Chondrocyte (in vitro differentiated cells): ENCODE measurements at regions not wholly inside any gene's neighbourhood (a gene's known extent, or its start where the extent isn't known, plus 50 kb on each side); places are given as distances from the start of the nearest gene placed in this dataset.

Experiments
- DNase-seq: peaks from one replicate; pipeline ENCODE4 v3.0.0; 2021; ENCODE audit warnings: mixed read lengths, low spot score
- H3K27ac Mint-ChIP-seq: one replicate; pipeline ENCODE4 v1.8.0; 2021; ENCODE audit warnings: mild to moderate bottlenecking, moderate library complexity, mixed read lengths; ENCODE audit not compliant: unreplicated experiment
- H3K27me3 Mint-ChIP-seq: 2 replicates; pipeline ENCODE4 v1.8.0; 2021; ENCODE audit warnings: low read depth, mixed read lengths
- H3K36me3 Mint-ChIP-seq: 2 replicates; pipeline ENCODE4 v1.8.0; 2021; ENCODE audit warnings: low read depth, mixed read lengths
- H3K4me1 Mint-ChIP-seq: 2 replicates; pipeline ENCODE4 v1.8.0; 2021; ENCODE audit warnings: low read depth, mild to moderate bottlenecking, mixed read lengths
- H3K4me3 Mint-ChIP-seq: one replicate; pipeline ENCODE4 v1.8.0; 2021; ENCODE audit warnings: mild to moderate bottlenecking, moderate library complexity, mixed read lengths; ENCODE audit not compliant: unreplicated experiment
- H3K9me3 Mint-ChIP-seq: 2 replicates; pipeline ENCODE4 v1.8.0; 2021; ENCODE audit warnings: low read depth, mixed read lengths
- TF ChIP-seq, protein P1 (sequence below): fragments of 200-600 bp; sonication (generic); IDR thresholded peaks from 2 replicates; pipeline ENCODE4 v1.5.0; 2021; ENCODE audit warnings: antibody characterized with exemption, mild to moderate bottlenecking, moderate library complexity

DNA sequence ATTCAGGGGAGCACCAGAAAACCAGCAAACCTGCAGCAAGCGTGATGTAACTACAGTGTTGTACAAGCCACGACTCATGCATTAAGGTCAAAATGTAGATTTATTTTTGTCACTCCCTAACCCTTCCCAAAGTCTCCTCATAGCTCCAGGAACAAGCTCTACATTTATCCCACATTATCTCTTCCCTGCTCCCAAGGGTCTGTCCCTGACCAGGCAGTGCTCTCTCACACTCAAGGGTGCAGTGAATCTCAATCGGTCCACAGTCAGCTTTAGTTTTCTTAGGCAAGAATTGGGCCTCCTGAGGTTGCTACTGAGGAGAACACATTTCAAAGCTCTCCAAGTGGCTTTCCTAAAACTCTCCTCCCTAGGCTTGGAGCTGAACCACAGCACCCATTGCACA is 219.4 kb downstream of the NHLRC3 start:
- DNase-seq, result no peak
- TF ChIP-seq, protein P1, sequence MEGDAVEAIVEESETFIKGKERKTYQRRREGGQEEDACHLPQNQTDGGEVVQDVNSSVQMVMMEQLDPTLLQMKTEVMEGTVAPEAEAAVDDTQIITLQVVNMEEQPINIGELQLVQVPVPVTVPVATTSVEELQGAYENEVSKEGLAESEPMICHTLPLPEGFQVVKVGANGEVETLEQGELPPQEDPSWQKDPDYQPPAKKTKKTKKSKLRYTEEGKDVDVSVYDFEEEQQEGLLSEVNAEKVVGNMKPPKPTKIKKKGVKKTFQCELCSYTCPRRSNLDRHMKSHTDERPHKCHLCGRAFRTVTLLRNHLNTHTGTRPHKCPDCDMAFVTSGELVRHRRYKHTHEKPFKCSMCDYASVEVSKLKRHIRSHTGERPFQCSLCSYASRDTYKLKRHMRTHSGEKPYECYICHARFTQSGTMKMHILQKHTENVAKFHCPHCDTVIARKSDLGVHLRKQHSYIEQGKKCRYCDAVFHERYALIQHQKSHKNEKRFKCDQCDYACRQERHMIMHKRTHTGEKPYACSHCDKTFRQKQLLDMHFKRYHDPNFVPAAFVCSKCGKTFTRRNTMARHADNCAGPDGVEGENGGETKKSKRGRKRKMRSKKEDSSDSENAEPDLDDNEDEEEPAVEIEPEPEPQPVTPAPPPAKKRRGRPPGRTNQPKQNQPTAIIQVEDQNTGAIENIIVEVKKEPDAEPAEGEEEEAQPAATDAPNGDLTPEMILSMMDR, result no peak
- Mint-ChIP-seq H3K27ac (no peak overlapping the region), H3K9me3 (peaks cover 10% of the 10 kb centered on the region), H3K4me1 (peaks cover 48% of the 10 kb centered on the region), H3K36me3 (no peaks in the 10 kb centered on the region), H3K27me3 (no peaks in the 10 kb centered on the region), H3K4me3 (no peak overlapping the region)

GRCh38 chr13:39259371-39260140 is 221.3 kb downstream of the NHLRC3 start:
- Mint-ChIP-seq H3K9me3 (peaks cover 7% of the 10 kb centered on the region), H3K36me3 (no peaks in the 10 kb centered on the region), H3K27ac (peak overlapping the region; percentile 67), H3K27me3 (no peaks in the 10 kb centered on the region), H3K4me1 (peaks cover 36% of the 10 kb centered on the region), H3K4me3 (no peak overlapping the region)
- TF ChIP-seq, protein P1, result no peak
- DNase-seq, result no peak

- H3K9me3 Mint-ChIP-seq, result peaks cover 10% of the 10 kb centered on the region
- H3K27me3 Mint-ChIP-seq, result no peaks in the 10 kb centered on the region
- no peak overlapping the region for H3K27ac Mint-ChIP-seq
- no peak for DNase-seq
- H3K36me3 Mint-ChIP-seq, result no peaks in the 10 kb centered on the region
- no peak overlapping the region for H3K4me3 Mint-ChIP-seq
- peaks cover 20% of the 10 kb centered on the region for H3K4me1 Mint-ChIP-seq
- TF ChIP-seq, protein P1, result peak; percentile 79
Measured at GRCh38 chr13:39263033-39263432, 224.8 kb downstream of the NHLRC3 start.

GRCh38 chr13:39263531-39263930 is 225.3 kb downstream of the NHLRC3 start:
- H3K4me1 Mint-ChIP-seq, result peaks cover 20% of the 10 kb centered on the region
- DNase-seq, result no peak
- H3K9me3 Mint-ChIP-seq, result peaks cover 10% of the 10 kb centered on the region
- H3K27me3 Mint-ChIP-seq, result no peaks in the 10 kb centered on the region
- H3K4me3 Mint-ChIP-seq, result no peak overlapping the region
- H3K27ac Mint-ChIP-seq, result no peak overlapping the region
- TF ChIP-seq, protein P1, result no peak
- H3K36me3 Mint-ChIP-seq, result no peaks in the 10 kb centered on the region

- no peak for DNase-seq
- Mint-ChIP-seq H3K27me3 (no peaks in the 10 kb centered on the region), H3K36me3 (no peaks in the 10 kb centered on the region), H3K27ac (no peak overlapping the region), H3K4me1 (peaks cover 15% of the 10 kb centered on the region), H3K9me3 (peaks cover 14% of the 10 kb centered on the region), H3K4me3 (no peak overlapping the region)
- TF ChIP-seq, protein P1, result no peak
Measured at GRCh38 chr13:39266426-39266825, 228.2 kb downstream of the NHLRC3 start.
